PC-9 (cell line): ENCODE measurements at regions not wholly inside any gene's neighbourhood (a gene's known extent, or its start where the extent isn't known, plus 50 kb on each side); places are given as distances from the start of the nearest gene placed in this dataset.

Experiments
- CTCF ChIP-seq: fragments of 200-600 bp; sonication (generic); conservative IDR thresholded peaks from 2 replicates; pipeline ENCODE4 v1.6.1; 2017; ENCODE audit warnings: mixed run types, antibody characterized with exemption, mild to moderate bottlenecking, moderate library complexity
- EZH2 ChIP-seq: fragments of 200-600 bp; sonication (generic); IDR thresholded peaks from 2 replicates; pipeline ENCODE4 v1.8.0; 2017; ENCODE audit warnings: antibody characterized with exemption, low read depth

GRCh38 chr16:64532691-64533090 lies 589.2 kb downstream of the CDH11 start:
- no peak for TF ChIP-seq CTCF
- TF ChIP-seq EZH2: no peak
